Brain microvascular endothelial cell (primary cell): ENCODE measurements at regions not wholly inside any gene's neighbourhood (a gene's known extent, or its start where the extent isn't known, plus 50 kb on each side); places are given as distances from the start of the nearest gene placed in this dataset.

Experiments used
- DNase-seq: peaks from one replicate; pipeline ENCODE4 v3.0.0-alpha.2; 2020
- H3K27ac ChIP-seq: fragments of 250-450 bp; sonication (Bioruptor Pico); 2 replicates; pipeline ENCODE4 v1.5.1; 2020; ENCODE audit warnings: mild to moderate bottlenecking, moderate library complexity
- H3K27me3 ChIP-seq: fragments of 250-450 bp; sonication (Bioruptor Pico); replicated peaks from 2 replicates; pipeline ENCODE4 v1.5.1; 2020; ENCODE audit warnings: mild to moderate bottlenecking
- H3K36me3 ChIP-seq: fragments of 250-450 bp; sonication (Bioruptor Pico); replicated peaks from 2 replicates; pipeline ENCODE4 v1.5.1; 2020; ENCODE audit warnings: mild to moderate bottlenecking
- H3K4me3 ChIP-seq: 2 replicates; pipeline ENCODE4 v1.5.1; 2011; ENCODE audit warnings: low read depth, mild to moderate bottlenecking, control low read depth, low read length, moderate library complexity
- in situ Hi-C: cut with HindIII; loops from 2 replicates; pipeline ENCODE4 v1.10.0; 2017; ENCODE audit warnings: low sequenced_read_pairs, low pct_ligation_motif_present
- TF ChIP-seq, protein P1 (sequence below): IDR thresholded peaks from 2 replicates; pipeline ENCODE4 v1.5.1; 2011; ENCODE audit warnings: low read depth, mild to moderate bottlenecking, moderate library complexity, low read length, control low read depth, inconsistent platforms; ENCODE audit errors: missing control alignments

DNA sequence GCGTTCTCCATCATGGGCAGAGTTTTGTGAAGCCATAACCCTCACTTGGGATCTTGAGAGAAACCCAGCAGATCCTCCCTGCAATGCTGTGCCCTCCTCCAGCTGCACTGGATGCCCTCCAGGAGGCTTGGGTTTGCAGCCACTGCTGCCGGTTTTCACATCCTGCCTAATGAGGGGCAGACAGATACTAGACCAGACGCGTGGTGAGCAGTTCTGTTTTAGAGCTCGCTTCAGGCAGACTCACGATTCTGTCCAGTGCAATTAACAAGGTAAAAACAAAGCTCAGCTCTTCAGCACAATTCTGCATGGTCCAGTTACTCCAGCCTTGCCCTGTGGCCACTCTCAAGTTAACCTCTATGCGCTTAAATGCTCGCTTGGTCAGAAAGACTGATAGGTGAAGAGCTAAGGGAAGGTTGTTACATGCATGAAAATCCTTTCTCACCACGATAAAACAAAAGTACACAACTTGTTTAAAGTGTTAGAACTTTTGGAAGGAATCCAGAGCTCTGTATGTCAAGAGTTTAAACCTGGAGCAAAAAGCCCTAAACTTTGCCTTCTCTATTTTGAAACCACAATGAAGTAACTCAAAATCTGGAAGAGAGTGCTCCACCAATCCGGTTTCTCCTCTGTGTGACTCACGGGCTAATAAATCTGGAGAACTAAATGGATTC, 292.3 kb upstream of the FAT3 start:
- Histone ChIP-seq H3K27me3 (no peaks in the 10 kb centered on the region), H3K4me3 (no peak overlapping the region), H3K27ac (no peak overlapping the region), H3K36me3 (no peaks in the 10 kb centered on the region)
- TF ChIP-seq, protein P1, sequence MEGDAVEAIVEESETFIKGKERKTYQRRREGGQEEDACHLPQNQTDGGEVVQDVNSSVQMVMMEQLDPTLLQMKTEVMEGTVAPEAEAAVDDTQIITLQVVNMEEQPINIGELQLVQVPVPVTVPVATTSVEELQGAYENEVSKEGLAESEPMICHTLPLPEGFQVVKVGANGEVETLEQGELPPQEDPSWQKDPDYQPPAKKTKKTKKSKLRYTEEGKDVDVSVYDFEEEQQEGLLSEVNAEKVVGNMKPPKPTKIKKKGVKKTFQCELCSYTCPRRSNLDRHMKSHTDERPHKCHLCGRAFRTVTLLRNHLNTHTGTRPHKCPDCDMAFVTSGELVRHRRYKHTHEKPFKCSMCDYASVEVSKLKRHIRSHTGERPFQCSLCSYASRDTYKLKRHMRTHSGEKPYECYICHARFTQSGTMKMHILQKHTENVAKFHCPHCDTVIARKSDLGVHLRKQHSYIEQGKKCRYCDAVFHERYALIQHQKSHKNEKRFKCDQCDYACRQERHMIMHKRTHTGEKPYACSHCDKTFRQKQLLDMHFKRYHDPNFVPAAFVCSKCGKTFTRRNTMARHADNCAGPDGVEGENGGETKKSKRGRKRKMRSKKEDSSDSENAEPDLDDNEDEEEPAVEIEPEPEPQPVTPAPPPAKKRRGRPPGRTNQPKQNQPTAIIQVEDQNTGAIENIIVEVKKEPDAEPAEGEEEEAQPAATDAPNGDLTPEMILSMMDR, result no peak
- DNase-seq, result no peak
- in situ Hi-C loops, result no loop called here

DNA sequence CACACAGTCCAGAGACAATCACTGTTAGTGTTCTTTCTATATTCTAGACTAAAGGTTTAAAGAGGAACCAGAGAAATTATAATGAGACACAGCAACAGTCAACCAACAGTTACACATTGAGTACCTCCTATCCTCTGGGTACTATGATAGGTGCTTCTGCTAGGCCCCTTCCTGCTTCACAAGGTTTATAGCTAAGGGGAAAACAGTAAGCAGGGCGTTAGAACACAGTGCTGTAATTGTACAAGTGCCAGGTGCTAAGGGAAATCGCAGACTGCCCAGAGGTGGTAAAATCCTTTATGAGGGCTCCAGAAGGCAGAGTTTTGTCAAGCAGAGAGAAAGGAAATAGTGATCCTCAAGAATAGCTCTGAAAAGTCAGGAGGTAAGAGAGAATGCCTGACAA, 297.2 kb upstream of the FAT3 start:
- DNase-seq, result no peak
- TF ChIP-seq, protein P1, result no peak
- in situ Hi-C loops, result no loop called here
- Histone ChIP-seq H3K27me3 (no peaks in the 10 kb centered on the region), H3K4me3 (no peak overlapping the region), H3K27ac (no peak overlapping the region), H3K36me3 (no peaks in the 10 kb centered on the region)

DNA sequence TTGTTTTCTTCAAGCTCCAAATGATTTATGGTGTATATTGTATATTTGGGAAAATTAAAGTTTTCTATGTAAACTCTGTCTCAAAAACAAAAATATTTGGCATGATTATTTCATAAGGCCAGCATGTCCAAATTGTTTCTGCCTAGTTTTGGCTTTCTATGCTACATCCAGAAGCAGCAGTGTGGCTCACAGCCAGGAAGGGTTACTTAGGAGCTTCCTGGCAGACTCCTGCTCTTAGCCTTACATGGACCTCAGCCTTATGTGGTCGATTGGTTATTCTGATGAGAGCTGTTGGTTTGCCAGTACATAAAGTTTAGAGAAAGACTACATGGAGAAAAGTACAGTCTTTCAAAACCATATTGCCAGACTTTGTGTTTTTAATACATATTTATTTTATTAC, 297.7 kb upstream of the FAT3 start:
- Histone ChIP-seq H3K27ac (no peak overlapping the region), H3K27me3 (no peaks in the 10 kb centered on the region), H3K36me3 (no peaks in the 10 kb centered on the region), H3K4me3 (no peak overlapping the region)
- no peak for DNase-seq
- in situ Hi-C loops, result no loop called here
- TF ChIP-seq, protein P1, result no peak

DNA sequence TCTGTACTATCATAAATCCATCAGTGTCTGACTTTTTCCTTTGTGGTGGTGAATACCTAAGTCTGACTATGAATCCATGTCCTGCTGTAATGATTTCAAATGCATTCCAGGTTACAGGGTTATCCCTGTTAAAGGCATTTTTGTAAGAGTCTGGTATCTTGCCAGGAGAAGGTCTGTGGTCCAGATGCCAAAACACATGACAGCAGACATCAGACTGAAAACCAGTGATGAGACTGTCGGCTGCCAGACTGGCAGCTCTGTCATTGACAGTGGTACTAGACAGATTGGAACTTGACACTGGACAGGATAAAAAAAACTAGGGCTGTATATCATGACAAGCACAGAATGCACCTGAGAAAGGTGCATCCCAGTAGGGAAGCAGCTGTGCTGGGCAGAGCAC, 301.8 kb upstream of the FAT3 start:
- no peak for DNase-seq
- no peaks in the 10 kb centered on the region for H3K27me3 ChIP-seq
- H3K4me3 ChIP-seq, result no peak overlapping the region
- H3K27ac ChIP-seq, result no peak overlapping the region
- no peaks in the 10 kb centered on the region for H3K36me3 ChIP-seq
- TF ChIP-seq, protein P1, result no peak
- in situ Hi-C loops, result no loop called here

DNA sequence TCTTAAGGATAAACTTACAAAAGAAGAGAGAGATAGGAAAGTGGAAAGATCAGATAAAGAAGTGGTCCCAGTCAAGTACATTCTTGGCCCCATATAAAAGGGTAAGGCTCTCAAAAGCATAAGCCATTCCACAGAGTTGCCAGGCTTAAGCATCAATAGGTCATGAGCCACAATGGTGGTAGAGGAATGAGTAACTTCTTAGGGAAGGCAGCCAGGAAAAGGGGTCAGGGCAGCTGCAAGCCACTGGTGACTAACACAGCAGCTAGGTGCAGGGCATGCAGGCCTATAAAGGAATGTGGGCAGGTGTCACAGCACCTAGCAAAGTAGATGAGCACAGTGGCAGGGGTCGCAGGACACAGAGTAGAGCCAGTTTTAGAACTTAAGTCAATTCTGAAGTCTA, 302.6 kb upstream of the FAT3 start:
- H3K36me3 ChIP-seq, result no peaks in the 10 kb centered on the region
- no peaks in the 10 kb centered on the region for H3K27me3 ChIP-seq

More for the DNA sequence above, 302.6 kb upstream of the FAT3 start:
- Histone ChIP-seq H3K27ac (no peak overlapping the region), H3K4me3 (no peak overlapping the region)
- TF ChIP-seq, protein P1, result no peak
- in situ Hi-C loops, result no loop called here
- no peak for DNase-seq
